ENCODE measurements at regions not wholly inside any gene's neighbourhood (a gene's known extent, or its start where the extent isn't known, plus 50 kb on each side); places are given as distances from the start of the nearest gene placed in this dataset.

- Mint-ChIP-seq H3K4me3 (no peak overlapping the region), H3K4me1 (no peaks in the 10 kb centered on the region), H3K36me3 (peaks cover 0 to 3% (median 0%) of the 10 kb centered on the region in 3 donors), H3K9me3 (no peaks in the 10 kb centered on the region), H3K27me3 (peaks cover 0 to 2% of the 10 kb centered on the region in 2 donors), H3K27ac (no peak overlapping the region)
- H3K4me1 ChIP-seq (ENCODE audit: insufficient read depth, low read length): no peaks in the 10 kb centered on the region
- ChIA-PET POLR2A (no interaction called here), CTCF (no interaction called here)
- no peak for DNase-seq
- H3K36me3 ChIP-seq (ENCODE audit: insufficient read depth, low read length): no peaks in the 10 kb centered on the region
- no peak overlapping the region for H3K4me3 ChIP-seq (ENCODE audit: low read length)
- no peaks in the 10 kb centered on the region for H3K27me3 ChIP-seq (ENCODE audit: insufficient read depth, low read length, poor library complexity, severe bottlenecking)
- H3K9me3 ChIP-seq (ENCODE audit: low read length): no peaks in the 10 kb centered on the region
- no peak overlapping the region for H3K27ac ChIP-seq (ENCODE audit: low read depth, low read length)
Measured at GRCh38 chr9:8244505-8245092, 445.0 kb upstream of the DMAC1 start.

GRCh38 chr9:8241201-8241600 lies 441.6 kb upstream of the DMAC1 start:
- H3K4me1 ChIP-seq (ENCODE audit: insufficient read depth, low read length): no peaks in the 10 kb centered on the region
- no peaks in the 10 kb centered on the region for H3K9me3 Mint-ChIP-seq
- H3K36me3 ChIP-seq (ENCODE audit: insufficient read depth, low read length): no peaks in the 10 kb centered on the region
- H3K27me3 ChIP-seq (ENCODE audit: insufficient read depth, low read length, poor library complexity, severe bottlenecking): no peaks in the 10 kb centered on the region
- peaks cover 2 to 6% of the 10 kb centered on the region in 2 donors for H3K27me3 Mint-ChIP-seq
- H3K9me3 ChIP-seq (ENCODE audit: low read length): no peaks in the 10 kb centered on the region
- H3K4me3 ChIP-seq (ENCODE audit: low read length): no peak overlapping the region
- peak overlapping the region in 1 of 8 donors; percentile 22 for H3K27ac Mint-ChIP-seq
- POLR2A ChIA-PET: no interaction called here
- no peak overlapping the region for H3K27ac ChIP-seq (ENCODE audit: low read depth, low read length)
- H3K36me3 Mint-ChIP-seq: peaks cover 0 to 4% (median 3%) of the 10 kb centered on the region in 3 donors
- no peak overlapping the region for H3K4me3 Mint-ChIP-seq
- no peak for DNase-seq
- CTCF ChIA-PET: no interaction called here
- H3K4me1 Mint-ChIP-seq: no peaks in the 10 kb centered on the region

- H3K36me3 ChIP-seq (ENCODE audit: insufficient read depth, low read length): no peaks in the 10 kb centered on the region
- no peak overlapping the region for H3K27ac ChIP-seq (ENCODE audit: low read depth, low read length)
- no peaks in the 10 kb centered on the region for H3K4me1 Mint-ChIP-seq
- no peak overlapping the region for H3K27ac Mint-ChIP-seq
- no peaks in the 10 kb centered on the region for H3K9me3 Mint-ChIP-seq
- no peak overlapping the region for H3K4me3 Mint-ChIP-seq
- H3K27me3 ChIP-seq (ENCODE audit: insufficient read depth, low read length, poor library complexity, severe bottlenecking): no peaks in the 10 kb centered on the region
- CTCF ChIA-PET: no interaction called here
- H3K4me3 ChIP-seq (ENCODE audit: low read length): no peak overlapping the region
- peaks cover 0 to 4% (median 3%) of the 10 kb centered on the region in 3 donors for H3K36me3 Mint-ChIP-seq
- POLR2A ChIA-PET: no interaction called here
- H3K27me3 Mint-ChIP-seq: peaks cover 3 to 6% of the 10 kb centered on the region in 2 donors
- DNase-seq: no peak
- H3K4me1 ChIP-seq (ENCODE audit: insufficient read depth, low read length): no peaks in the 10 kb centered on the region
- H3K9me3 ChIP-seq (ENCODE audit: low read length): no peaks in the 10 kb centered on the region
Measured at GRCh38 chr9:8237096-8237495, 437.5 kb upstream of the DMAC1 start.

GRCh38 chr9:8235489-8235888 lies 435.9 kb upstream of the DMAC1 start:
- Histone ChIP-seq H3K4me3 (ENCODE audit: low read length) (no peak overlapping the region), H3K4me1 (ENCODE audit: insufficient read depth, low read length) (no peaks in the 10 kb centered on the region), H3K27me3 (ENCODE audit: insufficient read depth, low read length, poor library complexity, severe bottlenecking) (no peaks in the 10 kb centered on the region), H3K27ac (ENCODE audit: low read depth, low read length) (no peak overlapping the region), H3K9me3 (ENCODE audit: low read length) (no peaks in the 10 kb centered on the region), H3K36me3 (ENCODE audit: insufficient read depth, low read length) (no peaks in the 10 kb centered on the region)
- H3K27me3 Mint-ChIP-seq: peaks cover 3 to 6% of the 10 kb centered on the region in 2 donors
- no peaks in the 10 kb centered on the region for H3K4me1 Mint-ChIP-seq
- CTCF ChIA-PET: no interaction called here
- H3K9me3 Mint-ChIP-seq: no peaks in the 10 kb centered on the region
- peaks cover 0 to 4% (median 0%) of the 10 kb centered on the region in 3 donors for H3K36me3 Mint-ChIP-seq
- DNase-seq: no peak
- POLR2A ChIA-PET: no interaction called here
- H3K27ac Mint-ChIP-seq: no peak overlapping the region
- no peak overlapping the region for H3K4me3 Mint-ChIP-seq

GRCh38 chr9:8234316-8234715 lies 434.7 kb upstream of the DMAC1 start:
- peaks cover 0 to 4% (median 0%) of the 10 kb centered on the region in 3 donors for H3K36me3 Mint-ChIP-seq
- Histone ChIP-seq H3K27ac (ENCODE audit: low read depth, low read length) (no peak overlapping the region), H3K27me3 (ENCODE audit: insufficient read depth, low read length, poor library complexity, severe bottlenecking) (no peaks in the 10 kb centered on the region), H3K36me3 (ENCODE audit: insufficient read depth, low read length) (no peaks in the 10 kb centered on the region), H3K4me1 (ENCODE audit: insufficient read depth, low read length) (no peaks in the 10 kb centered on the region), H3K4me3 (ENCODE audit: low read length) (no peak overlapping the region), H3K9me3 (ENCODE audit: low read length) (no peaks in the 10 kb centered on the region)
- no peaks in the 10 kb centered on the region for H3K9me3 Mint-ChIP-seq
- no peak for DNase-seq
- ChIA-PET CTCF (no interaction called here), POLR2A (no interaction called here)
- H3K4me1 Mint-ChIP-seq: no peaks in the 10 kb centered on the region
- H3K27ac Mint-ChIP-seq: no peak overlapping the region
- no peak overlapping the region for H3K4me3 Mint-ChIP-seq
- peaks cover 1 to 6% of the 10 kb centered on the region in 2 donors for H3K27me3 Mint-ChIP-seq

- Mint-ChIP-seq H3K27me3 (peaks cover 1 to 6% of the 10 kb centered on the region in 2 donors), H3K4me3 (no peak overlapping the region), H3K9me3 (no peaks in the 10 kb centered on the region), H3K4me1 (no peaks in the 10 kb centered on the region), H3K27ac (no peak overlapping the region), H3K36me3 (no peaks in the 10 kb centered on the region)
- no peaks in the 10 kb centered on the region for H3K9me3 ChIP-seq (ENCODE audit: low read length)
- no peak for DNase-seq
- no peaks in the 10 kb centered on the region for H3K36me3 ChIP-seq (ENCODE audit: insufficient read depth, low read length)
- ChIA-PET CTCF (no interaction called here), POLR2A (no interaction called here)
- no peak overlapping the region for H3K4me3 ChIP-seq (ENCODE audit: low read length)
- H3K27me3 ChIP-seq (ENCODE audit: insufficient read depth, low read length, poor library complexity, severe bottlenecking): no peaks in the 10 kb centered on the region
- no peak overlapping the region for H3K27ac ChIP-seq (ENCODE audit: low read depth, low read length)
- no peaks in the 10 kb centered on the region for H3K4me1 ChIP-seq (ENCODE audit: insufficient read depth, low read length)
Measured at GRCh38 chr9:8232726-8233125, 433.1 kb upstream of the DMAC1 start.

GRCh38 chr9:8229226-8229625 lies 429.6 kb upstream of the DMAC1 start:
- DNase-seq: no peak
- Histone ChIP-seq H3K4me3 (ENCODE audit: low read length) (no peak overlapping the region), H3K9me3 (ENCODE audit: low read length) (no peaks in the 10 kb centered on the region), H3K27ac (ENCODE audit: low read depth, low read length) (no peak overlapping the region), H3K36me3 (ENCODE audit: insufficient read depth, low read length) (no peaks in the 10 kb centered on the region), H3K27me3 (ENCODE audit: insufficient read depth, low read length, poor library complexity, severe bottlenecking) (no peaks in the 10 kb centered on the region), H3K4me1 (ENCODE audit: insufficient read depth, low read length) (no peaks in the 10 kb centered on the region)
- H3K4me1 Mint-ChIP-seq: no peaks in the 10 kb centered on the region
- peaks cover 0 to 1% of the 10 kb centered on the region in 2 donors for H3K27me3 Mint-ChIP-seq
- no peak overlapping the region for H3K4me3 Mint-ChIP-seq
- H3K27ac Mint-ChIP-seq: no peak overlapping the region
- no peaks in the 10 kb centered on the region for H3K36me3 Mint-ChIP-seq
- ChIA-PET CTCF (no interaction called here), POLR2A (no interaction called here)
- no peaks in the 10 kb centered on the region for H3K9me3 Mint-ChIP-seq

- DNase-seq: no peak
- Mint-ChIP-seq H3K36me3 (no peaks in the 10 kb centered on the region), H3K27ac (no peak overlapping the region), H3K27me3 (peaks cover 0 to 1% of the 10 kb centered on the region in 2 donors), H3K4me3 (no peak overlapping the region), H3K4me1 (no peaks in the 10 kb centered on the region), H3K9me3 (peaks cover 0 to 2% (median 0%) of the 10 kb centered on the region in 5 donors)
- no peaks in the 10 kb centered on the region for H3K27me3 ChIP-seq (ENCODE audit: insufficient read depth, low read length, poor library complexity, severe bottlenecking)
- no peaks in the 10 kb centered on the region for H3K9me3 ChIP-seq (ENCODE audit: low read length)
- no peaks in the 10 kb centered on the region for H3K36me3 ChIP-seq (ENCODE audit: insufficient read depth, low read length)
- no peak overlapping the region for H3K27ac ChIP-seq (ENCODE audit: low read depth, low read length)
- H3K4me3 ChIP-seq (ENCODE audit: low read length): no peak overlapping the region
- ChIA-PET CTCF (no interaction called here), POLR2A (no interaction called here)
- no peaks in the 10 kb centered on the region for H3K4me1 ChIP-seq (ENCODE audit: insufficient read depth, low read length)
Measured at GRCh38 chr9:8224381-8224801, 424.8 kb upstream of the DMAC1 start.

GRCh38 chr9:8223861-8224260 lies 424.3 kb upstream of the DMAC1 start:
- Mint-ChIP-seq H3K36me3 (peaks cover 0 to under 1% (median 0%) of the 10 kb centered on the region in 3 donors), H3K9me3 (peaks cover 0 to 2% (median 0%) of the 10 kb centered on the region in 5 donors), H3K27me3 (peaks cover under 1 to 1% of the 10 kb centered on the region in 2 donors), H3K4me3 (no peak overlapping the region), H3K27ac (no peak overlapping the region), H3K4me1 (no peaks in the 10 kb centered on the region)
- Histone ChIP-seq H3K4me1 (ENCODE audit: insufficient read depth, low read length) (no peaks in the 10 kb centered on the region), H3K27ac (ENCODE audit: low read depth, low read length) (no peak overlapping the region), H3K27me3 (ENCODE audit: insufficient read depth, low read length, poor library complexity, severe bottlenecking) (no peaks in the 10 kb centered on the region), H3K9me3 (ENCODE audit: low read length) (no peaks in the 10 kb centered on the region), H3K4me3 (ENCODE audit: low read length) (no peak overlapping the region), H3K36me3 (ENCODE audit: insufficient read depth, low read length) (no peaks in the 10 kb centered on the region)
- POLR2A ChIA-PET: no interaction called here
- no peak for DNase-seq
- CTCF ChIA-PET: no interaction called here

All from CD8-positive, alpha-beta memory T cell (primary cell).